Astrocyte of the cerebellum (primary cell): ENCODE measurements at regions not wholly inside any gene's neighbourhood (a gene's known extent, or its start where the extent isn't known, plus 50 kb on each side); places are given as distances from the start of the nearest gene placed in this dataset.

ENCODE experiments used
- DNase-seq: peaks from one replicate; pipeline ENCODE4 v3.0.0-alpha.2; 2011; ENCODE audit warnings: low read depth
- H3K4me3 ChIP-seq: 2 replicates; pipeline ENCODE4 v1.5.1; 2011; ENCODE audit warnings: mild to moderate bottlenecking, low read depth, low read length, moderate library complexity
- CTCF ChIP-seq: IDR thresholded peaks from 2 replicates; pipeline ENCODE4 v1.5.1; 2012; ENCODE audit warnings: low read length, low read depth, moderate library complexity, mild to moderate bottlenecking; ENCODE audit errors: missing control alignments
- in situ Hi-C: cut with HindIII; loops from 2 replicates; pipeline ENCODE4 v1.10.0; 2017; ENCODE audit warnings: low sequenced_read_pairs

GRCh38 chr2:226583715-226584114 lies 215.9 kb downstream of the IRS1 start:
- peak; percentile 70 for DNase-seq
- no peak overlapping the region for H3K4me3 ChIP-seq
- in situ Hi-C loops = no loop called here
- no peak for TF ChIP-seq CTCF

- TF ChIP-seq CTCF = no peak
- no peak for DNase-seq
Observed at GRCh38 chr2:226581661-226582060, 218.0 kb downstream of the IRS1 start.

GRCh38 chr2:226581004-226581403 lies 218.6 kb downstream of the IRS1 start:
- no peak overlapping the region for H3K4me3 ChIP-seq
- in situ Hi-C loops = no loop called here

More at GRCh38 chr2:226581661-226582060, 218.0 kb downstream of the IRS1 start:
- in situ Hi-C loops = no loop called here
- H3K4me3 ChIP-seq = no peak overlapping the region

DNA sequence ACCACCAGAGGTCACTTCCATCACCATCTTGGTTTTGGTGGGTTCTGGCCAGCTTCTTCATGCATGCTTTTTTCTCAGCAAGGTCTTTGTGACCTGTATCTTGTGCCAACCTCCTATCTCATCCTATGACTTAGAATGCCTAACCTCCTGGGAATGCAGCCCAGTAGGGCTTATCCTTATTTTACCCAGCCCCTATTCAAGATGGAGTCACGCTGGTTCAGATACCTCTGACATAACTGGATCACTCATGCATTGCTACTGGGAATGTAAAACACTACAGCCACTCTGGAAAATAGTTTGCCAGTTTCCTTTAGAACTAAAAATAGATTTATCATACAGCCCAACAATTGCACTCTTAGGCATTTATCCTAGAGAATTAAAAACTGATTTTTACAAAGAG lies 219.2 kb downstream of the IRS1 start:
- TF ChIP-seq CTCF = no peak
- no peak overlapping the region for H3K4me3 ChIP-seq
- in situ Hi-C loops = no loop called here
- DNase-seq = no peak

More at GRCh38 chr2:226581004-226581403, 218.6 kb downstream of the IRS1 start:
- DNase-seq = no peak
- TF ChIP-seq CTCF = no peak

DNA sequence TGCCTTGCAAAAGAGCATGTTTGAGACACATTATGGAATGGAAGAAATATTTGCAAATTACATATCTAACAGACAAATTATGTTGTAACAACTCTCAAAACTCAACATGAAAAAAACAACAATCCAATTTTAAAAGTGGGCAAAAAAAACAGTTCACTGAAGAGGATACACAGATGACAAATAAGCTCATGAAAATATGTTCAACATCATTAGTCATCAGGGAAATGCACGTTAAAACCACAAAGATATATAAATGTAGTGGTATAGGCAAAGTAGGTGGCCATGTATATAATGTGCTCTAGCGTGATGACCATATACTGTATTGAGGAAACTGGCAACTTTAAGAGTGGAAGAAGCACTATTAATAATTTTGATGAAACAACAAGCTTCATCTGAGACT lies 220.1 kb downstream of the IRS1 start:
- no peak for DNase-seq
- no peak overlapping the region for H3K4me3 ChIP-seq
- in situ Hi-C loops = no loop called here
- no peak for TF ChIP-seq CTCF

GRCh38 chr2:226578879-226579278 lies 220.7 kb downstream of the IRS1 start:
- no peak for DNase-seq
- in situ Hi-C loops = no loop called here
- H3K4me3 ChIP-seq = no peak overlapping the region
- no peak for TF ChIP-seq CTCF

DNA sequence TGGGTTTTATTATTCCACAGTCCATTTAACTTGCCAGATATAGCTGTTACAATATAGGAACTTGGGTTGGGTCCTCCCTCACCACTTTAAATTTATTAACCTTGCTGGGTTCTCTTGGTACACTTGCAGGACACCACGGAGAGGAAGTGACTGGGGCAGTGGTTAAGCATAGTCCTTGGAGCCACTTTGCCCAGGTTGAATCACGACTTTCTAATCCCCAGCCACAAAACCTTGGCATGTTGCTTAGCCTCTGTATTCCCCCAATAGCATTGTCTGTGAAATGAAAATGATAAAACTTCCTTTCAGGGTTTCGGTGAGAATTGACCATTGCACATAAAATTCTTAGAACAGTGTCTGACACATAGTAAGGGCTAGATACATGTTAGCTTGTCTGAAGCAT lies 221.2 kb downstream of the IRS1 start:
- no peak for TF ChIP-seq CTCF
- H3K4me3 ChIP-seq = no peak overlapping the region
- DNase-seq = no peak
- in situ Hi-C loops = no loop called here
